Hepatocyte (in vitro differentiated cells): ENCODE measurements at regions not wholly inside any gene's neighbourhood (a gene's known extent, or its start where the extent isn't known, plus 50 kb on each side); places are given as distances from the start of the nearest gene placed in this dataset.

ENCODE experiments used
- DNase-seq: peaks from one replicate; pipeline ENCODE4 v3.0.0-alpha.2; 2016; ENCODE audit warnings: low spot score
- H2AFZ ChIP-seq: fragments of 200-600 bp; sonication (generic); 2 replicates; pipeline ENCODE4 v1.6.0; 2016; ENCODE audit warnings: antibody characterized with exemption, mild to moderate bottlenecking
- H3K27ac ChIP-seq: fragments of 200-600 bp; sonication (generic); 2 replicates; pipeline ENCODE4 v1.5.1; 2016; ENCODE audit warnings: mild to moderate bottlenecking
- H3K27me3 ChIP-seq: fragments of 200-600 bp; sonication (generic); 2 replicates; pipeline ENCODE4 v1.6.1; 2016
- H3K36me3 ChIP-seq: fragments of 200-600 bp; sonication (generic); replicated peaks from 2 replicates; pipeline ENCODE4 v1.5.1; 2016; ENCODE audit warnings: low read depth; ENCODE audit not compliant: insufficient read depth
- H3K4me1 ChIP-seq: fragments of 200-600 bp; sonication (generic); 2 replicates; pipeline ENCODE4 v1.5.1; 2016; ENCODE audit warnings: mild to moderate bottlenecking, moderate library complexity; ENCODE audit not compliant: insufficient read depth
- H3K4me2 ChIP-seq: fragments of 200-600 bp; sonication (generic); 2 replicates; pipeline ENCODE4 v1.6.0; 2016
- H3K4me3 ChIP-seq: fragments of 200-600 bp; sonication (generic); 2 replicates; pipeline ENCODE4 v1.5.1; 2016; ENCODE audit warnings: mild to moderate bottlenecking
- H3K79me2 ChIP-seq: fragments of 200-600 bp; sonication (generic); 2 replicates; pipeline ENCODE4 v1.6.0; 2017; ENCODE audit warnings: mild to moderate bottlenecking
- H3K9me2 ChIP-seq: fragments of 200-600 bp; sonication (generic); replicated peaks from 2 replicates; pipeline ENCODE4 v1.6.0; 2017; ENCODE audit warnings: mild to moderate bottlenecking; ENCODE audit not compliant: insufficient read depth
- H3K9me3 ChIP-seq: fragments of 200-600 bp; sonication (generic); 2 replicates; pipeline ENCODE4 v1.5.1; 2016; ENCODE audit warnings: low read depth, mild to moderate bottlenecking
- H4K20me1 ChIP-seq: fragments of 200-600 bp; sonication (generic); 2 replicates; pipeline ENCODE4 v1.6.0; 2016; ENCODE audit warnings: mild to moderate bottlenecking; ENCODE audit not compliant: insufficient read depth, poor library complexity, severe bottlenecking
- CTCF ChIP-seq: fragments of 200-600 bp; sonication (generic); IDR thresholded peaks from 2 replicates; pipeline ENCODE4 v1.5.1; 2016; ENCODE audit warnings: antibody characterized with exemption, mild to moderate bottlenecking; ENCODE audit not compliant: poor library complexity
- EZH2 ChIP-seq: fragments of 200-600 bp; sonication (generic); IDR thresholded peaks from 2 replicates; pipeline ENCODE4 v1.6.1; 2016; ENCODE audit warnings: antibody characterized with exemption, mild to moderate bottlenecking, borderline replicate concordance
- EZH2phosphoT487 ChIP-seq: fragments of 200-600 bp; sonication (generic); IDR thresholded peaks from one replicate; pipeline ENCODE4 v1.6.1; 2018; ENCODE audit warnings: antibody characterized with exemption, mild to moderate bottlenecking, low read depth, moderate library complexity; ENCODE audit not compliant: unreplicated experiment, severe bottlenecking
- whole genome bisulfite sequencing: methylation state at CpG from one replicate; pipeline ENCODE4 v1.1.6; 2016; ENCODE audit warnings: low lambda C conversion rate; ENCODE audit errors: missing lambda C conversion rate; 5-methylcytosine and 5-hydroxymethylcytosine counted together

- no peak overlapping the region for H3K27ac ChIP-seq
- H3K9me2 ChIP-seq: no peaks in the 10 kb centered on the region
- no peaks in the 10 kb centered on the region for H3K79me2 ChIP-seq
- H3K9me3 ChIP-seq: no peaks in the 10 kb centered on the region
- TF ChIP-seq CTCF (no peak), EZH2 (no peak), EZH2phosphoT487 (no peak)
- peaks cover 11% of the 10 kb centered on the region for H3K4me1 ChIP-seq
- no peak for DNase-seq
- no peak overlapping the region for H3K4me3 ChIP-seq
- no peaks in the 10 kb centered on the region for H3K36me3 ChIP-seq
- no peaks in the 10 kb centered on the region for H3K27me3 ChIP-seq
- H3K4me2 ChIP-seq: no peak overlapping the region
- H2AFZ ChIP-seq: no peak overlapping the region
- H4K20me1 ChIP-seq: no peaks in the 10 kb centered on the region
- WGBS: 43% methylated on average over 3 of the region's 3 CpGs
Observed at GRCh38 chr3:80234706-80235105, 466.9 kb upstream of the ROBO1 start.

DNA sequence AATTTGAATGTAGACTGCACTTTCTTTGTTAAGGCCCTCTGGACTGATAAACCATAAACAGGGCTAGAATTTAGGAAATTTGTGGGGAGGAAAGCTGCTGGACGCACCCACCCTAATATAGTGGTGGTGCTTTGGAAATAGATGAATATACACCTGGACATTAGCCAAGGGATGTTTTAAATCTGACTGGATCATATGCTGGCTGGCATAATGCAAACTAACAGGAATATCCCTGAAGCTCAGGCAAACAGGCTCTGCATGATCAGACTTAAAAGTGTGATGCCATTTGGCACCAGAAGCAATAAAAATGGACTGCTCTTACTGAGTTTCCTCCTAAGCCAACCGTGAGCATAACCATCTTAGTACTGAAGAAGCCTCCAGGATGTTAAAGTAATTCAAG, 465.8 kb upstream of the ROBO1 start:
- Histone ChIP-seq H3K27ac (no peak overlapping the region), H4K20me1 (no peaks in the 10 kb centered on the region), H3K36me3 (no peaks in the 10 kb centered on the region), H3K9me3 (no peaks in the 10 kb centered on the region), H2AFZ (no peak overlapping the region), H3K27me3 (no peaks in the 10 kb centered on the region), H3K79me2 (no peaks in the 10 kb centered on the region), H3K4me3 (no peak overlapping the region), H3K9me2 (no peaks in the 10 kb centered on the region), H3K4me1 (peaks cover 5% of the 10 kb centered on the region), H3K4me2 (no peak overlapping the region)
- no peak for TF ChIP-seq EZH2phosphoT487
- TF ChIP-seq EZH2: no peak
- TF ChIP-seq CTCF: no peak
- 90% methylated on average over 2 of the region's 2 CpGs for WGBS
- no peak for DNase-seq

DNA sequence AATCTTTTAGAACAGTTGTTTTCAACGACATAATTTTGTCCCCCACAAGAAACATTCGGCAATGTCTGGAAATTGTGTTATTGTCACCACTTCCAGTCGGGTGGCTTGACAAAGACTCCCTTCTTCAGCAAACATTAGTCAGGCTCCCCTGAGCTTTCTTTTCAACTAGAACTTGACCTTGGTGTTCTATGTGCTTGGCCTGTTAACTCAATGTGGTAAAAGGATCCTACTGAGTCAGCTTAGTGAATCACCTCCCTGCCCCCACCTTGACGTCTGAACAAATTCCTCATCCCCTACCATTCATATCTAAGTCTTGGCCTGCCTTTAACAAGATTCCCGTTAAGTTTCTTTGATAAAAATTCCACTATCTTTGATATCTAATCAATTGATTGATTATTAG, 465.0 kb upstream of the ROBO1 start:
- TF ChIP-seq CTCF (no peak), EZH2 (no peak), EZH2phosphoT487 (no peak)
- 44% methylated on average over 5 of the region's 5 CpGs for WGBS
- Histone ChIP-seq H3K36me3 (no peaks in the 10 kb centered on the region), H3K9me2 (no peaks in the 10 kb centered on the region), H3K27me3 (no peaks in the 10 kb centered on the region), H4K20me1 (no peaks in the 10 kb centered on the region), H3K4me2 (no peak overlapping the region), H2AFZ (no peak overlapping the region), H3K79me2 (no peaks in the 10 kb centered on the region), H3K4me3 (no peak overlapping the region), H3K27ac (no peak overlapping the region), H3K4me1 (peaks cover 3% of the 10 kb centered on the region), H3K9me3 (no peaks in the 10 kb centered on the region)
- peak; percentile 18 for DNase-seq

DNA sequence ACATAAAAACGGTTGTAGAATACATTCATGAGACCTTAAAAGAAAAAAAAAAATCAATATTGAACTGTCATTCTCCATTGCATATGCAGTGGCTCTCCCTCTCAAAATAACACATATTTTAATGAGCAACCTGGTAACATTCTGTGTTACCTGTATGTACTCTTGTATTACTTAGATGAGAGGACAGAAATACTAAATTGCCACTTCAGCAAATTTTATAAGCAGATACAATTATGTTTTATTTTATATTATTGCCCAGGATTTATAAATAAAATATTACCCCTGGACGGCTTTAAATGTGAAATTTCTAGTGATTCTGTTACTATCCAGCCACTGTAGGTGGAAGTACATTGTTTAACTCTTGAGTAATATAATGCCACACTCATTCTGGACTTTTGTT, 463.2 kb upstream of the ROBO1 start:
- Histone ChIP-seq H3K4me2 (no peak overlapping the region), H3K36me3 (no peaks in the 10 kb centered on the region), H2AFZ (no peak overlapping the region), H3K27me3 (no peaks in the 10 kb centered on the region), H4K20me1 (no peaks in the 10 kb centered on the region), H3K9me2 (no peaks in the 10 kb centered on the region), H3K4me3 (no peak overlapping the region), H3K27ac (no peak overlapping the region), H3K9me3 (no peaks in the 10 kb centered on the region), H3K4me1 (peaks cover 3% of the 10 kb centered on the region), H3K79me2 (no peaks in the 10 kb centered on the region)
- WGBS: 84% methylated on average over 2 of the region's 2 CpGs
- TF ChIP-seq CTCF (no peak), EZH2phosphoT487 (no peak), EZH2 (no peak)
- no peak for DNase-seq
